ENCODE measurements at regions not wholly inside any gene's neighbourhood (a gene's known extent, or its start where the extent isn't known, plus 50 kb on each side); places are given as distances from the start of the nearest gene placed in this dataset.

DNA sequence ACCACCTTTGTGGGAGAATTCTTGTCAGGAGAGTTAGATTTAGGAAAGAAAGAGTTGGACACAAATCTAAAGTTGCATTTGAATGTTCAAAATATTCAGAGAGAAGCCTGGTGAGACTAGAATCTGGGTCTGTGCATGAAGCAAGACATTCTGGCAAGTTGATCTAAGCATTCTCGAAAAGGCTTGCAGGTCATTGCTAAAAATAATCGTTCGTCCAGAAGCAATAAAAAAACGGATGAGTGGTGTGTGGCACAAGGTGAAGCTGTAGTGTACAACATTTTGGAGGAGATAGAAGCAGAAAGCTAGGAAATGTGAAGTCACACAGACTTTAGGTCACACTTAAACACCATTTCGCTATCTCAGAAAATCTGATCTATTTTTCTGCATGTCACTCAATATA lies 114.9 kb upstream of the IFNGR1 start:
- H3K27ac ChIP-seq = no peak overlapping the region
- TF ChIP-seq, protein P1, sequence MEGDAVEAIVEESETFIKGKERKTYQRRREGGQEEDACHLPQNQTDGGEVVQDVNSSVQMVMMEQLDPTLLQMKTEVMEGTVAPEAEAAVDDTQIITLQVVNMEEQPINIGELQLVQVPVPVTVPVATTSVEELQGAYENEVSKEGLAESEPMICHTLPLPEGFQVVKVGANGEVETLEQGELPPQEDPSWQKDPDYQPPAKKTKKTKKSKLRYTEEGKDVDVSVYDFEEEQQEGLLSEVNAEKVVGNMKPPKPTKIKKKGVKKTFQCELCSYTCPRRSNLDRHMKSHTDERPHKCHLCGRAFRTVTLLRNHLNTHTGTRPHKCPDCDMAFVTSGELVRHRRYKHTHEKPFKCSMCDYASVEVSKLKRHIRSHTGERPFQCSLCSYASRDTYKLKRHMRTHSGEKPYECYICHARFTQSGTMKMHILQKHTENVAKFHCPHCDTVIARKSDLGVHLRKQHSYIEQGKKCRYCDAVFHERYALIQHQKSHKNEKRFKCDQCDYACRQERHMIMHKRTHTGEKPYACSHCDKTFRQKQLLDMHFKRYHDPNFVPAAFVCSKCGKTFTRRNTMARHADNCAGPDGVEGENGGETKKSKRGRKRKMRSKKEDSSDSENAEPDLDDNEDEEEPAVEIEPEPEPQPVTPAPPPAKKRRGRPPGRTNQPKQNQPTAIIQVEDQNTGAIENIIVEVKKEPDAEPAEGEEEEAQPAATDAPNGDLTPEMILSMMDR (IDR thresholded peaks at IDR 0.05 in 8 of 11, conservative IDR thresholded peaks at IDR 0.05 in 3 of 11) = no peak
- TF ChIP-seq POLR2AphosphoS5 (IDR thresholded peaks at IDR 0.05) = no peak
- TF ChIP-seq POLR2A (IDR thresholded peaks at IDR 0.05) = no peak
- intact Hi-C loops (cut with DNase I; ENCODE audit: low total_unique reads) = loop anchor here (10.0 kb wide), 1 partner anchor 301 kb away; no protein-coding TSS in a partner anchor
- no peaks in the 10 kb centered on the region for H3K9me3 ChIP-seq
- no peaks in the 10 kb centered on the region for H3K4me1 ChIP-seq
- no peak for DNase-seq
- H3K36me3 ChIP-seq = no peaks in the 10 kb centered on the region
- no peak overlapping the region for H3K4me3 ChIP-seq
- WGBS, 5 donors = 82 to 90% (median 88%) methylated on average over 5 of the region's 5 CpGs
- peaks cover 0 to 7% (median 0%) of the 10 kb centered on the region in 7 donors for H3K27me3 ChIP-seq (replicated peaks in 1 of 7)

DNA sequence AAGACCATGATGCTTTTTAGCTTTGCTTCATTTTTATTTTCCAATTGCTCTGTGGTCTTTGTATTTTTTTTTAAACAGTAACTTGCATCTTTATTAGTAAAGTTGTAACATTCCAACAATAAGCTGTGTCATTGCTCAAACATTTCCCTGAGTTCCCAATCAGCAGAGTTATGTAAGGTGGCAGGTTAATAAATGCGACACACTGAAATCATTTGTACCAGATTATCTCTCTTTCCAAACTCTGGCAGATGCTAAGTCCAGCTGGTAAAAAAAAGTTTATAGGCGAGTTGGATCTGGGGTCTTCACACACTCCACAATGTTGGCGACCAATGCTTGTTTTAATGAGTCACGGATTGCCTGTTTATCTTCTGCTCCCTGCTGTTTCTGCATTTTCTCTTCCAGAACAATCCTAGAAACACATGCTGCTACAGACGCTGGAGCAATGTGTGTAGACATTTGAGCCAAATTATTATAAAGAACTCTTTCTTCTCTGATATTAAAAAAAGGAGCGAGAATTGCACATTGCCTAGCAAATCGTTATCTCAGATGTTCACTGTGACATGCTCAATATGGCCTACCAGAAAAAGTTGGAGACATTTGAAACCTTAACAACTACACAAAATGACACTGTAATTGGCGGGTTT lies 113.6 kb upstream of the IFNGR1 start:
- intact Hi-C loops (cut with DNase I; ENCODE audit: low total_unique reads) = loop anchor here (10.0 kb wide), 1 partner anchor 302 kb away; no protein-coding TSS in a partner anchor
- Histone ChIP-seq H3K27me3 (replicated peaks in 1 of 7) (peaks cover 0 to 7% (median 0%) of the 10 kb centered on the region in 7 donors), H3K27ac (no peak overlapping the region), H3K36me3 (no peaks in the 10 kb centered on the region), H3K4me3 (no peak overlapping the region), H3K4me1 (no peaks in the 10 kb centered on the region), H3K9me3 (no peaks in the 10 kb centered on the region)
- WGBS, 5 donors = 78 to 87% (median 86%) methylated on average over 8 of the region's 8 CpGs
- no peak for TF ChIP-seq POLR2A (IDR thresholded peaks at IDR 0.05)
- TF ChIP-seq, protein P1 (IDR thresholded peaks at IDR 0.05 in 8 of 11, conservative IDR thresholded peaks at IDR 0.05 in 3 of 11) = no peak
- TF ChIP-seq POLR2AphosphoS5 (IDR thresholded peaks at IDR 0.05) = no peak
- DNase-seq = no peak

DNA sequence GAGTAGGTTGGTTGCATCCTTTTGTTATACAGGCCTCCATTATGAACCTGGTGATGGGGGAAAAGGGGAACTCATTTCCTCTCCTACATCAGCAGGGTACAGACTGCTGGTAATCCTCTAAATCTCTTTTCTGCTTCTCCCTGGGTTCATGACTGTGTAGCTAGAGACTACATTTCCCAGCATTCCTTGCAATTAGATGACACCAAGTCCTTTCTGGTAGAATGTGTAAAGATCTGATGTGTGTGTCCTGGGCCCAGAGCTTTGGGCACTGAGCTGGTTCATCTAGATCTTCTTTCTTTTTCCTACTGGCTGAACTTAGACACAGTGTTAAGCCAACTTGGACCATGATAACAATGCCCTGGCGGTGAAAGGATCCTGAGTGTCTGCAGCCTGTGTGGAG lies 104.7 kb upstream of the IFNGR1 start:
- H3K27ac ChIP-seq = no peak overlapping the region
- H3K4me1 ChIP-seq = no peaks in the 10 kb centered on the region
- no peaks in the 10 kb centered on the region for H3K9me3 ChIP-seq
- 50 to 100% (median 93%) methylated on average over 1 of the region's 1 CpG for WGBS, 5 donors
- no peaks in the 10 kb centered on the region for H3K36me3 ChIP-seq
- no peaks in the 10 kb centered on the region for H3K27me3 ChIP-seq (replicated peaks in 1 of 7)
- no peak for DNase-seq
- H3K4me3 ChIP-seq = no peak overlapping the region
- intact Hi-C loops (cut with DNase I; ENCODE audit: low total_unique reads) = no loop called here
- TF ChIP-seq POLR2AphosphoS5 (IDR thresholded peaks at IDR 0.05) = no peak
- TF ChIP-seq, protein P1 (IDR thresholded peaks at IDR 0.05 in 8 of 11, conservative IDR thresholded peaks at IDR 0.05 in 3 of 11) = no peak

DNA sequence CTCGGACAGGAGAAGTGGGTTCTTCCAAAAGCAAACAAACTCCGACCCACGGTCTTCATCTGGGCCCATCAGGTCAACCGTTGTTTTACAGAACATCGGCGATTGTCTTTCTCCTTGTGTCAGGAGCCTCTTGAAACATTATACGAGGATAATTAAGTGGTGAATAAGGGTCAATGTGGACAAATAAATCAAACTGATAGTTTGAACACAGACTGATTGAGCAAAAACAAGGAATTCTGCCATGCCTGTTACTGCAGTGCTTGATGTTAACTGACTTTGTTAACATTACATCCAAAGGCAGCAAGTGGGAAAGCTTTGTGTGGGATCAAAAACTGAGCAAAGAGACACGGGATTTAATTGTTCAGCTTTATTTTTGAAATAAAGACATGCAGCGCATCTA lies 101.1 kb upstream of the IFNGR1 start:
- H3K4me1 ChIP-seq = peaks cover 0 to under 1% (median 0%) of the 10 kb centered on the region in 6 donors
- no peaks in the 10 kb centered on the region for H3K9me3 ChIP-seq
- intact Hi-C loops (cut with DNase I; ENCODE audit: low total_unique reads) = no loop called here
- TF ChIP-seq, protein P1 (IDR thresholded peaks at IDR 0.05 in 8 of 11, conservative IDR thresholded peaks at IDR 0.05 in 3 of 11) = no peak
- TF ChIP-seq POLR2AphosphoS5 (IDR thresholded peaks at IDR 0.05) (no peak), POLR2A (IDR thresholded peaks at IDR 0.05) (no peak)
- WGBS, 5 donors = 71 to 78% (median 75%) methylated on average over 9 of the region's 9 CpGs
- no peaks in the 10 kb centered on the region for H3K27me3 ChIP-seq (replicated peaks in 1 of 7)
- H3K4me3 ChIP-seq = no peak overlapping the region
- H3K36me3 ChIP-seq = no peaks in the 10 kb centered on the region
- no peak for DNase-seq
- no peak overlapping the region for H3K27ac ChIP-seq
